AG10803 (cell line): ENCODE measurements at regions not wholly inside any gene's neighbourhood (a gene's known extent, or its start where the extent isn't known, plus 50 kb on each side); places are given as distances from the start of the nearest gene placed in this dataset.
"Not testable (repeated sequence)": the region's sequence is repeated elsewhere in the genome, so short reads cannot be mapped to it uniquely, and the experiment has no call there.

Source experiments
- DNase-seq: peaks from one replicate; pipeline ENCODE4 v3.0.0; 2010; ENCODE audit warnings: low read depth
- H3K4me3 ChIP-seq: 2 replicates; pipeline ENCODE4 v1.5.1; 2011; ENCODE audit warnings: mild to moderate bottlenecking, low read length, control low read depth
- CTCF ChIP-seq: conservative IDR thresholded peaks from 2 replicates; pipeline ENCODE4 v1.5.1; 2011; ENCODE audit warnings: mild to moderate bottlenecking, low read length, control low read depth, inconsistent platforms

GRCh38 chr7:152911922-152912321, 152.4 kb downstream of the ACTR3B start:
- no peak for TF ChIP-seq CTCF
- no peak overlapping the region for H3K4me3 ChIP-seq
- DNase-seq, result no peak

GRCh38 chr7:152912511-152912910, 153.0 kb downstream of the ACTR3B start:
- H3K4me3 ChIP-seq, result no peak overlapping the region
- no peak for TF ChIP-seq CTCF
- DNase-seq, result no peak

GRCh38 chr7:152913492-152913891, 153.9 kb downstream of the ACTR3B start:
- DNase-seq, result no peak
- TF ChIP-seq CTCF, result no peak

GRCh38 chr7:152914014-152914844, 154.7 kb downstream of the ACTR3B start:
- no peak for DNase-seq
- H3K4me3 ChIP-seq, result no peak overlapping the region
- no peak for TF ChIP-seq CTCF

More at GRCh38 chr7:152913492-152913891, 153.9 kb downstream of the ACTR3B start:
- no peak overlapping the region for H3K4me3 ChIP-seq

- not testable (repeated sequence) for H3K4me3 ChIP-seq, DNase-seq
These were observed 155.2 kb downstream of the ACTR3B start for GRCh38 chr7:152914845-152915102.

- no peak for TF ChIP-seq CTCF
- DNase-seq, result no peak
These were observed 162.9 kb downstream of the ACTR3B start for GRCh38 chr7:152922318-152923081.

GRCh38 chr7:152923711-152924110, 164.2 kb downstream of the ACTR3B start:
- no peak for DNase-seq
- no peak overlapping the region for H3K4me3 ChIP-seq
- no peak for TF ChIP-seq CTCF

More at GRCh38 chr7:152922318-152923081, 162.9 kb downstream of the ACTR3B start:
- no peak overlapping the region for H3K4me3 ChIP-seq
